ENCODE measurements at regions not wholly inside any gene's neighbourhood (a gene's known extent, or its start where the extent isn't known, plus 50 kb on each side); places are given as distances from the start of the nearest gene placed in this dataset.
A peak's percentile ranks its signal among the peaks of the same experiment; 100 is the strongest.

- peak; percentile 18 for TF ChIP-seq CTCF (conservative IDR thresholded peaks at IDR 0.05)
- Mint-ChIP-seq H3K4me3 (no peak overlapping the region), H3K27me3 (peaks cover 4% of the 10 kb centered on the region), H3K36me3 (peaks cover 4% of the 10 kb centered on the region), H3K9me3 (no peaks in the 10 kb centered on the region), H3K27ac (no peak overlapping the region), H3K4me1 (ENCODE audit: unreplicated experiment) (peaks cover 16% of the 10 kb centered on the region)
- DNase-seq (ENCODE audit: extremely low spot score, unreplicated experiment) = no peak
These were observed 352.4 kb upstream of the PKDCC start for GRCh38 chr2:41695198-41696113.

GRCh38 chr2:41697389-41697788 lies 350.4 kb upstream of the PKDCC start:
- Mint-ChIP-seq H3K4me3 (no peak overlapping the region), H3K4me1 (ENCODE audit: unreplicated experiment) (peaks cover 16% of the 10 kb centered on the region), H3K9me3 (no peaks in the 10 kb centered on the region), H3K27ac (no peak overlapping the region), H3K36me3 (peaks cover 4% of the 10 kb centered on the region), H3K27me3 (peaks cover 4% of the 10 kb centered on the region)
- no peak for DNase-seq (ENCODE audit: extremely low spot score, unreplicated experiment)
- no peak for TF ChIP-seq CTCF (conservative IDR thresholded peaks at IDR 0.05)

- no peaks in the 10 kb centered on the region for H3K9me3 Mint-ChIP-seq
- H3K4me3 Mint-ChIP-seq = peak overlapping the region; percentile 43
- peak; percentile 90 for TF ChIP-seq CTCF (conservative IDR thresholded peaks at IDR 0.05)
- no peak overlapping the region for H3K27ac Mint-ChIP-seq
- H3K36me3 Mint-ChIP-seq = peaks cover 4% of the 10 kb centered on the region
- peaks cover 4% of the 10 kb centered on the region for H3K27me3 Mint-ChIP-seq
- peaks cover 16% of the 10 kb centered on the region for H3K4me1 Mint-ChIP-seq (ENCODE audit: unreplicated experiment)
- DNase-seq (ENCODE audit: extremely low spot score, unreplicated experiment) = no peak
These were observed 349.0 kb upstream of the PKDCC start for GRCh38 chr2:41698678-41699422.

GRCh38 chr2:41701231-41701630 lies 346.6 kb upstream of the PKDCC start:
- no peak for TF ChIP-seq CTCF (conservative IDR thresholded peaks at IDR 0.05)
- Mint-ChIP-seq H3K4me1 (ENCODE audit: unreplicated experiment) (peaks cover 7% of the 10 kb centered on the region), H3K27ac (no peak overlapping the region), H3K4me3 (no peak overlapping the region), H3K27me3 (no peaks in the 10 kb centered on the region), H3K9me3 (no peaks in the 10 kb centered on the region), H3K36me3 (no peaks in the 10 kb centered on the region)
- DNase-seq (ENCODE audit: extremely low spot score, unreplicated experiment) = no peak

- TF ChIP-seq CTCF (conservative IDR thresholded peaks at IDR 0.05) = no peak
- Mint-ChIP-seq H3K4me1 (ENCODE audit: unreplicated experiment) (peaks cover 6% of the 10 kb centered on the region), H3K27ac (no peak overlapping the region), H3K27me3 (no peaks in the 10 kb centered on the region), H3K36me3 (no peaks in the 10 kb centered on the region), H3K4me3 (no peak overlapping the region), H3K9me3 (no peaks in the 10 kb centered on the region)
- no peak for DNase-seq (ENCODE audit: extremely low spot score, unreplicated experiment)
These were observed 344.7 kb upstream of the PKDCC start for GRCh38 chr2:41703123-41703522.

Measured in type B pancreatic cell (in vitro differentiated cells).